K562 (cell line): ENCODE measurements at regions not wholly inside any gene's neighbourhood (a gene's known extent, or its start where the extent isn't known, plus 50 kb on each side); places are given as distances from the start of the nearest gene placed in this dataset.

Experiments
- ATAC-seq: fragments of 200-7000 bp; cut with Tn5 transposase; 3 replicates; pipeline ENCODE4 v1.9.1; 2020; ENCODE audit warnings: moderate library complexity
- BruUV-seq: library from RNA; stranded (reverse); fragments of 400-500 nt; replicated peaks from 2 replicates; lab custom pipeline; 2021; lab: Mats Ljungman, UMichigan
- CTCF ChIA-PET: fragments of 300-600 bp; formaldehyde crosslinking; extraction: SDS; loops from one replicate; lab custom pipeline; 2021; ENCODE audit warnings: low intra/inter-chr PET ratio; lab: Yijun Ruan, JAX
- POLR2A ChIA-PET: fragments of 300-600, 350-650 bp; sonication (Branson Sonifier 250); formaldehyde crosslinking; extraction: SDS; loops from one replicate; lab custom pipeline; 2021; ENCODE audit warnings: antibody characterized with exemption, inconsistent platforms; lab: Yijun Ruan, JAX
- DNase-seq, 4 experiments: peaks; one replicate each; pipeline versions ENCODE4 v3.0.0 to v3.0.0-alpha.2; 2011 to 2018; ENCODE audit warnings: low spot score in 3 of 4, mixed read lengths in 3 of 4; ENCODE audit errors: extremely low read depth in 1 of 4
- FAIRE-seq: peaks from 2 replicates; lab custom pipeline; 2011; peaks lifted over from hg19 to GRCh38; lab: Jason Lieb, UNC
- H2AFZ ChIP-seq: 2 replicates; pipeline ENCODE4 v1.6.0; 2011; ENCODE audit warnings: low read depth, low read length, control low read depth, inconsistent platforms
- H3K27ac ChIP-seq: fragments of 200-600 bp; 3 replicates; pipeline ENCODE4 v1.8.0; 2011; ENCODE audit warnings: low read depth, mild to moderate bottlenecking, control low read depth, inconsistent platforms, low read length, moderate library complexity, mixed read lengths; ENCODE audit errors: extremely low read depth
- H3K27me3 ChIP-seq, 2 experiments: fragments of 300-600 bp in 1 of 2; 2 replicates in 1 of 2; 3 replicates in 1 of 2; pipeline versions ENCODE4 v1.6.0 to v1.8.0; 2011; ENCODE audit warnings: inconsistent platforms in 2 of 2, low read length in 2 of 2, mild to moderate bottlenecking in 1 of 2, mixed read lengths in 1 of 2, moderate library complexity in 1 of 2; ENCODE audit not compliant: control insufficient read depth in 2 of 2, insufficient read depth in 2 of 2
- H3K36me3 ChIP-seq: fragments of 300-600 bp; 3 replicates; pipeline ENCODE4 v1.8.0; 2011; ENCODE audit warnings: mild to moderate bottlenecking, low read length, inconsistent platforms; ENCODE audit not compliant: control insufficient read depth, insufficient read depth
- H3K4me1 ChIP-seq, 2 experiments: fragments of 200-600 bp in 1 of 2; replicated peaks in 1 of 2; 2 replicates in 1 of 2; 3 replicates in 1 of 2; pipeline versions ENCODE4 v1.5.1 to v1.8.0; 2011; ENCODE audit warnings: inconsistent platforms in 2 of 2, low read length in 2 of 2, mild to moderate bottlenecking in 1 of 2, mixed read lengths in 1 of 2, moderate library complexity in 1 of 2; ENCODE audit not compliant: control insufficient read depth in 2 of 2, insufficient read depth in 2 of 2
- H3K4me2 ChIP-seq: 2 replicates; pipeline ENCODE4 v1.6.1; 2011; ENCODE audit warnings: low read length, control low read depth, inconsistent platforms, mixed read lengths; ENCODE audit not compliant: insufficient read depth
- H3K4me3 ChIP-seq: fragments of 200-600 bp; sonication (generic), shearing (Covaris generic); 2 replicates; pipeline ENCODE4 v1.5.1; 2016; ENCODE audit warnings: control low read depth, inconsistent platforms
- H3K79me2 ChIP-seq: fragments of 200-600 bp; 3 replicates; pipeline ENCODE4 v1.8.0; 2011; ENCODE audit warnings: low read length, inconsistent platforms; ENCODE audit not compliant: control insufficient read depth, insufficient read depth
- H3K9ac ChIP-seq, 2 experiments: 2 replicates each; pipeline versions ENCODE4 v1.6.0 to v1.6.1; 2011; ENCODE audit warnings: low read depth in 2 of 2, low read length in 2 of 2, control low read depth in 1 of 2, inconsistent platforms in 1 of 2, mild to moderate bottlenecking in 1 of 2, mixed read lengths in 1 of 2; ENCODE audit not compliant: insufficient read depth in 1 of 2
- H3K9me1 ChIP-seq: one replicate; pipeline ENCODE4 v1.6.0; 2011; ENCODE audit warnings: inconsistent platforms, mild to moderate bottlenecking, low read length, moderate library complexity; ENCODE audit not compliant: control insufficient read depth, insufficient read depth
- H3K9me3 ChIP-seq: replicated peaks from 2 replicates; pipeline ENCODE4 v1.5.1; 2011; ENCODE audit warnings: low read depth, low read length, inconsistent platforms; ENCODE audit not compliant: control insufficient read depth, insufficient read depth
- H4K20me1 ChIP-seq: replicated peaks from 2 replicates; pipeline ENCODE4 v1.6.1; 2011; ENCODE audit warnings: low read length, inconsistent platforms, mixed read lengths; ENCODE audit not compliant: control insufficient read depth, insufficient read depth
- DPF2 ChIP-seq: fragments of 450-650 bp; IDR thresholded peaks from 2 replicates; pipeline ENCODE4 v1.6.1; 2016
- RBM22 ChIP-seq: fragments of 200-400 bp; formaldehyde crosslinking; IDR thresholded peaks from 2 replicates; pipeline ENCODE4 v1.6.1; 2018; ENCODE audit warnings: low read length, low read depth; ENCODE audit not compliant: poor library complexity, severe bottlenecking
- TARDBP ChIP-seq: fragments of 450-650 bp; IDR thresholded peaks from 2 replicates; pipeline ENCODE4 v1.6.1; 2016
- WGBS: fragments of 100-300 bp; shearing (Covaris generic); methylation state at CpG from one replicate; pipeline ENCODE4 v1.1.6; 2016; ENCODE audit warnings: low coverage, mixed read lengths; ENCODE audit not compliant: insufficient coverage; ENCODE audit errors: missing lambda C conversion rate; 5-methylcytosine and 5-hydroxymethylcytosine counted together
- in situ Hi-C: fragments of 300-500 bp; cut with MboI; formaldehyde crosslinking; loops from 4 replicates; pipeline ENCODE4 v1.15.0; 2018; ENCODE audit warnings: inconsistent platforms, mixed read lengths
- intact Hi-C: fragments of 100-400 bp; cut with micrococcal nuclease; formaldehyde crosslinking; loops from 2 replicates; pipeline ENCODE4 v1.14.2; 2022
- TF ChIP-seq, protein P1 (sequence below), 2 experiments: IDR thresholded peaks in 1 of 2; conservative IDR thresholded peaks in 1 of 2; 2 replicates each; pipeline ENCODE4 v1.6.1; 2016; ENCODE audit warnings: low read depth in 2 of 2, mild to moderate bottlenecking in 1 of 2, missing compliant biosample characterization in 1 of 2, missing genetic modification characterization in 1 of 2, moderate library complexity in 1 of 2

DNA sequence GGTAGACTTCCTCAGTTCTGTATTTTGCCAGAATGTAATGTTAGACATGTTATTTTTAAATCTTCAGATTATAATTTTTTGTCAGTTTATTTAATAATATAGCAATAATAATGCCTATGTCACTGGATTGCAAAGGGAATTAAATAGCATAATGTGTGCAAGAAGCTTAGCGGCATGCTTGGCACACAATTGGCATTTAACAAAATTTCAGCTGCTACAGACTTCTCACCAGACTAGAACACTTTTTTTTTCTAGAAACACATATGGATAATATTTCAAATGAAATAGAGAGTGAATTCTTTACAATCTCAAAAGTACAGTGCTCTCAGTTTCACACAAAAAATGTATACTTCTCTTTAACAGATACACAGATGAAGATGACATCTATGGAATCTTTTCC is 757.4 kb downstream of the CDH11 start:
- Histone ChIP-seq H3K27ac (no peak overlapping the region), H3K79me2 (no peaks in the 10 kb centered on the region), H3K9me1 (no peaks in the 10 kb centered on the region), H3K4me1 (no peaks in the 10 kb centered on the region), H3K27me3 (no peaks in the 10 kb centered on the region), H2AFZ (no peak overlapping the region), H3K36me3 (no peaks in the 10 kb centered on the region), H3K4me2 (no peak overlapping the region), H4K20me1 (no peaks in the 10 kb centered on the region), H3K9me3 (no peaks in the 10 kb centered on the region), H3K9ac (no peak overlapping the region), H3K4me3 (no peak overlapping the region)
- ATAC-seq (no peak), DNase-seq (no peak), FAIRE-seq (no peak)
- in situ Hi-C loops, result no loop called here
- ChIA-PET CTCF (no interaction called here), POLR2A (no interaction called here)
- TF ChIP-seq, protein P1, sequence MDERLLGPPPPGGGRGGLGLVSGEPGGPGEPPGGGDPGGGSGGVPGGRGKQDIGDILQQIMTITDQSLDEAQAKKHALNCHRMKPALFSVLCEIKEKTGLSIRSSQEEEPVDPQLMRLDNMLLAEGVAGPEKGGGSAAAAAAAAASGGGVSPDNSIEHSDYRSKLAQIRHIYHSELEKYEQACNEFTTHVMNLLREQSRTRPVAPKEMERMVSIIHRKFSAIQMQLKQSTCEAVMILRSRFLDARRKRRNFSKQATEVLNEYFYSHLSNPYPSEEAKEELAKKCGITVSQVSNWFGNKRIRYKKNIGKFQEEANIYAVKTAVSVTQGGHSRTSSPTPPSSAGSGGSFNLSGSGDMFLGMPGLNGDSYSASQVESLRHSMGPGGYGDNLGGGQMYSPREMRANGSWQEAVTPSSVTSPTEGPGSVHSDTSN (CRISPR knock-in tag; IDR thresholded peaks at IDR 0.05; ENCODE audit: low read depth), result no peak
- TF ChIP-seq, protein P1 (tag; conservative IDR thresholded peaks at IDR 0.05; ENCODE audit: low read depth), result no peak
- TF ChIP-seq RBM22, result no peak
- TF ChIP-seq DPF2, result no peak
- no peak for TF ChIP-seq TARDBP
- 11% methylated on average over 1 of the region's 1 CpG for WGBS
- intact Hi-C loops, result no loop called here
- no TSS peak for BruUV-seq
